Epithelial cell of esophagus (primary cell): ENCODE measurements at regions not wholly inside any gene's neighbourhood (a gene's known extent, or its start where the extent isn't known, plus 50 kb on each side); places are given as distances from the start of the nearest gene placed in this dataset.

Experiments
- DNase-seq: peaks from one replicate; pipeline ENCODE4 v3.0.0; 2010; ENCODE audit warnings: low read depth
- H3K4me3 ChIP-seq: 2 replicates; pipeline ENCODE4 v1.5.1; 2011; ENCODE audit warnings: mild to moderate bottlenecking, low read length, control low read depth
- CTCF ChIP-seq: IDR thresholded peaks from 2 replicates; pipeline ENCODE4 v1.5.1; 2011; ENCODE audit warnings: low read depth, mild to moderate bottlenecking, low read length, control low read depth, inconsistent platforms; ENCODE audit not compliant: insufficient read depth; ENCODE audit errors: missing control alignments

GRCh38 chr17:77459018-77459755 is 318.4 kb downstream of the SEC14L1 start:
- H3K4me3 ChIP-seq, result no peak overlapping the region
- no peak for TF ChIP-seq CTCF
- DNase-seq, result no peak

- DNase-seq, result no peak
- no peak overlapping the region for H3K4me3 ChIP-seq
- no peak for TF ChIP-seq CTCF
Measured at GRCh38 chr17:77460514-77461046, 319.8 kb downstream of the SEC14L1 start.

- H3K4me3 ChIP-seq, result no peak overlapping the region
- no peak for DNase-seq
- TF ChIP-seq CTCF, result no peak
Measured at GRCh38 chr17:77461277-77462057, 320.7 kb downstream of the SEC14L1 start.

- TF ChIP-seq CTCF, result no peak
- DNase-seq, result no peak
- no peak overlapping the region for H3K4me3 ChIP-seq
Measured at GRCh38 chr17:77462090-77462489, 321.3 kb downstream of the SEC14L1 start.

- no peak for DNase-seq
- no peak overlapping the region for H3K4me3 ChIP-seq
- TF ChIP-seq CTCF, result no peak
Measured at GRCh38 chr17:77462553-77463497, 322.1 kb downstream of the SEC14L1 start.

GRCh38 chr17:77464988-77465357 is 324.2 kb downstream of the SEC14L1 start:
- no peak for TF ChIP-seq CTCF
- H3K4me3 ChIP-seq, result no peak overlapping the region
- no peak for DNase-seq
